OCI-LY7 (cell line): ENCODE measurements at regions not wholly inside any gene's neighbourhood (a gene's known extent, or its start where the extent isn't known, plus 50 kb on each side); places are given as distances from the start of the nearest gene placed in this dataset.
"Not testable (repeated sequence)": the region's sequence is repeated elsewhere in the genome, so short reads cannot be mapped to it uniquely, and the experiment has no call there.

Experiments used
- BruUV-seq: library from RNA; stranded (reverse); fragments of 400-500 nt; replicated peaks from 2 replicates; lab custom pipeline; 2021; lab: Mats Ljungman, UMichigan
- CTCF ChIA-PET: fragments of 300-600 bp; sonication (Branson Sonifier 250); formaldehyde crosslinking; loops from one replicate; lab custom pipeline; 2022; ENCODE audit warnings: antibody characterized with exemption; ENCODE audit not compliant: unreplicated experiment; lab: Charles Lee
- POLR2A ChIA-PET: fragments of 300-600 bp; sonication (Branson Sonifier 250); formaldehyde crosslinking; loops from one replicate; lab custom pipeline; 2022; ENCODE audit warnings: antibody characterized with exemption; lab: Charles Lee
- DNase-seq: peaks from one replicate; pipeline ENCODE4 v3.0.0-alpha.2; 2015; ENCODE audit warnings: low spot score
- H2AFZ ChIP-seq: fragments of 200-600 bp; sonication (generic), shearing (Covaris generic); 2 replicates; pipeline ENCODE4 v1.6.1; 2014; ENCODE audit warnings: mild to moderate bottlenecking, antibody characterized with exemption, low read length, moderate library complexity
- H3K27ac ChIP-seq: fragments of 200-600 bp; sonication (generic); 2 replicates; pipeline ENCODE4 v1.5.1; 2014; ENCODE audit warnings: mixed run types, low read depth, mild to moderate bottlenecking, moderate library complexity, low read length, inconsistent platforms; ENCODE audit not compliant: poor library complexity, severe bottlenecking
- H3K36me3 ChIP-seq: fragments of 200-600 bp; sonication (generic); 2 replicates; pipeline ENCODE4 v1.6.1; 2014; ENCODE audit warnings: mild to moderate bottlenecking, antibody characterized with exemption, low read length, moderate library complexity, mixed read lengths; ENCODE audit not compliant: insufficient read depth
- H3K4me1 ChIP-seq: fragments of 200-600 bp; sonication (generic); 2 replicates; pipeline ENCODE4 v1.5.1; 2014; ENCODE audit warnings: mild to moderate bottlenecking, low read length; ENCODE audit not compliant: insufficient read depth, poor library complexity, severe bottlenecking
- H3K4me2 ChIP-seq: fragments of 200-600 bp; sonication (generic); 2 replicates; pipeline ENCODE4 v1.6.1; 2014; ENCODE audit warnings: mild to moderate bottlenecking, low read length
- H3K4me3 ChIP-seq: fragments of 200-600 bp; sonication (generic); 2 replicates; pipeline ENCODE4 v1.5.1; 2014; ENCODE audit warnings: mild to moderate bottlenecking, low read depth, low read length; ENCODE audit not compliant: poor library complexity, severe bottlenecking
- H3K79me2 ChIP-seq: fragments of 200-600 bp; sonication (generic); 2 replicates; pipeline ENCODE4 v1.6.1; 2016; ENCODE audit warnings: low read depth, mild to moderate bottlenecking, low read length, moderate library complexity, mixed read lengths; ENCODE audit not compliant: insufficient read depth
- H3K9me2 ChIP-seq: fragments of 200-600 bp; sonication (generic); 2 replicates; pipeline ENCODE4 v1.6.1; 2016; ENCODE audit warnings: mild to moderate bottlenecking, low read length, mixed read lengths; ENCODE audit not compliant: insufficient read depth
- H3K9me3 ChIP-seq: fragments of 200-600 bp; sonication (generic); 2 replicates; pipeline ENCODE4 v1.6.1; 2014; ENCODE audit warnings: mild to moderate bottlenecking, mixed run types, low read length, mixed read lengths
- H4K20me1 ChIP-seq: fragments of 200-600 bp; sonication (generic); 2 replicates; pipeline ENCODE4 v1.6.1; 2014; ENCODE audit warnings: mild to moderate bottlenecking, antibody characterized with exemption, low read length, moderate library complexity, mixed read lengths; ENCODE audit not compliant: insufficient read depth
- EZH2phosphoT487 ChIP-seq: fragments of 200-600 bp; sonication (generic); IDR thresholded peaks from 2 replicates; pipeline ENCODE4 v1.6.1; 2018; ENCODE audit warnings: low read depth, borderline replicate concordance, mild to moderate bottlenecking, mixed run types, antibody characterized with exemption, low read length, moderate library complexity, mixed read lengths
- intact Hi-C: fragments of 100-400 bp; cut with micrococcal nuclease; formaldehyde crosslinking; loops from one replicate; pipeline ENCODE4 v1.10.0; 2022; ENCODE audit not compliant: unreplicated experiment
- TF ChIP-seq, protein P1 (sequence below): fragments of 200-600 bp; sonication (generic); conservative IDR thresholded peaks from 2 replicates; pipeline ENCODE4 v1.5.1; 2014; ENCODE audit warnings: mild to moderate bottlenecking, antibody characterized with exemption, low read length, moderate library complexity, mixed read lengths

DNA sequence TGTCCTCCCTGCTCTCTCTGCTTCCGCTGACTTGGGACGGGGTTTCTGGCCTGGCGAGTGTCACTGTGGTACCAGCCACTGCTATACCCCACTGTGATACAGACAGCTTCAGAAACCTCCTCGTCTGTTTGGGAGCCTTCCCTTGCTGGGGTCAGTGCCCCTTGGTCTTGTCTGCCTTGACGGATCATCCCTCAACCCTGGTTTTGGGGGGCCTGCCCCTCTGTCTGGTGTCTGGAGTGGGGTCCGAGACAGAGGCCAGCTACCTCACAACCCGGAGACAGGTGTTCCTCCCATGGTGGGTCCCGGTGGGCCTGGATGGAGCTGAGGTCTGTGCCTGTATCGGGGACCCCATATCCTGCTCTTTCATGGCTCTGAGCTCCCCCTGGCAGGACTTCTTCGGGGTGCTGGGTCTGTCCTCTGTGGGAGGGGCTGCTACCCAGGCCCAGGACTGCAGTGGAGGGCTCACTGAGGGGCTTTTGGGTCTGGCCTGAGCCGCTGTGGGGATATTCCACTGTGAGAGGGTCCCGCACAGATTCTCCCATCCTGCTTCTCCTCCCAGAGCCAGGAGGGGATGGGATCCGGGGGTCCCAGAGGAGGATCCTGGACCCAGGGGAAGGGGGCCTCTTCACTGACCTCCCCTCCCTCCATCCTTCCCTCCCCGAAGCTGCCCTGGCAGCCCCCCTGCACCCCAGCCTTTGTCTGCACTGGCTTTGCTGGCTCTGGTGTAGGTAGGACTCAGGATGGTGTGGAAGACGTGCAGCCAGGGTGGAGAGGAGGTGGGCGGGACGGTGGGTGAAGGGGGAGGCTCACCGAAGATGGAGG is 365.5 kb downstream of the TMEM121 start:
- Histone ChIP-seq H3K4me3 (no peak overlapping the region), H3K27ac (no peak overlapping the region), H3K4me1 (no peaks in the 10 kb centered on the region), H2AFZ (no peak overlapping the region), H3K4me2 (no peak overlapping the region), H3K79me2 (no peaks in the 10 kb centered on the region), H4K20me1 (no peaks in the 10 kb centered on the region), H3K36me3 (no peaks in the 10 kb centered on the region), H3K9me2 (no peaks in the 10 kb centered on the region), H3K9me3 (no peaks in the 10 kb centered on the region)
- intact Hi-C loops: no loop called here
- TF ChIP-seq EZH2phosphoT487: no peak
- TF ChIP-seq, protein P1, sequence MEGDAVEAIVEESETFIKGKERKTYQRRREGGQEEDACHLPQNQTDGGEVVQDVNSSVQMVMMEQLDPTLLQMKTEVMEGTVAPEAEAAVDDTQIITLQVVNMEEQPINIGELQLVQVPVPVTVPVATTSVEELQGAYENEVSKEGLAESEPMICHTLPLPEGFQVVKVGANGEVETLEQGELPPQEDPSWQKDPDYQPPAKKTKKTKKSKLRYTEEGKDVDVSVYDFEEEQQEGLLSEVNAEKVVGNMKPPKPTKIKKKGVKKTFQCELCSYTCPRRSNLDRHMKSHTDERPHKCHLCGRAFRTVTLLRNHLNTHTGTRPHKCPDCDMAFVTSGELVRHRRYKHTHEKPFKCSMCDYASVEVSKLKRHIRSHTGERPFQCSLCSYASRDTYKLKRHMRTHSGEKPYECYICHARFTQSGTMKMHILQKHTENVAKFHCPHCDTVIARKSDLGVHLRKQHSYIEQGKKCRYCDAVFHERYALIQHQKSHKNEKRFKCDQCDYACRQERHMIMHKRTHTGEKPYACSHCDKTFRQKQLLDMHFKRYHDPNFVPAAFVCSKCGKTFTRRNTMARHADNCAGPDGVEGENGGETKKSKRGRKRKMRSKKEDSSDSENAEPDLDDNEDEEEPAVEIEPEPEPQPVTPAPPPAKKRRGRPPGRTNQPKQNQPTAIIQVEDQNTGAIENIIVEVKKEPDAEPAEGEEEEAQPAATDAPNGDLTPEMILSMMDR: no peak
- BruUV-seq: no TSS peak
- no peak for DNase-seq
- CTCF ChIA-PET: no interaction called here
- POLR2A ChIA-PET: no interaction called here

DNA sequence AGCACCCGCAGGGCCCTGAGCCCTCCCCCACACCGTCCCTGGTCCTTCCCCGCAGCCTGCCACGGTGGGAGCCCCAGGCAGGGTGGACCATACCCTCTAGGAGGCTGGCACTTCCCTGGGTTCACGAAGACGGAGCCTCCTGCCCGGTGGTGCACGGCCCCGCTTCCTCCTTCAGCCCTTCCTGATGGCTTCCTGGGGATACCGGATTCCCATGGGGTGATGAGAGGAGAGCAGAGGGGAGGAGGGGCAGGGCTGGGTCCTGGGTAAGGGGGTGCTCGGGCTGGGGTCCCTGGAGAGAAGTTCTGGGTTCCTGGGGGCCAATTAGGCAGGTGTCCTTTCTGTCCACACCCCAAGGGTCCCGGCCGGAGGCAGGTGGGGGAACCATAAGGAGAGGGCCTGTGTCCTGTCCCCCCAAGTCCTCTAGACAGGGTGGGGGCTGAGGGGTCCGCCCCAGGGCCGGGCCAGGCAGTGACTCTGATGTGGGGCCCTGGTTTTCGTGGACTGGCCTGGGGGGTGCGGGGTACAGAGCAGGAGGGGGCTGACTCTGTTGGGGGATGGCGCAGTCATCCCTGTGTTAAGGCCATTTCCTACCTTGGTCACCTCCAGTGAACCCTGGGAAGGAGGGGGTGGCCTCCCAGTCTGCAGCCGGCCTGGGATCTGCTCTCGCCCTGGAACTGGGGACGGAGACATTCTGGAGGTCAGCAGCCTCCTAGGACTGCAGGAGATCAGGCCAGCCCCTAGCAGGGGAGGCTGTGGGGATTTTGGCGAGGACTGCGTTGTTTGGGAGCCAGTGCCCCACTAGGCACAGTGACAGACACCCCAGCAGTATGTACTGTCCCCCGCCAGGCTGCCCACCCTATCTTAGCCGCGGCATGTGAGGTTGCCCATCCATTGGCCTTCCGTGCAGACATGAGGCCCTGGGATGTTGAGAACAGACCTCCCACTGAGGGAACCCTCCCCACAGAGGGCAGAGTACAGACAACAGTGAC is 366.4 kb downstream of the TMEM121 start:
- POLR2A ChIA-PET, H3K9me3 ChIP-seq, H4K20me1 ChIP-seq, CTCF ChIA-PET, H3K9me2 ChIP-seq, H3K4me2 ChIP-seq, BruUV-seq, H3K27ac ChIP-seq, H3K36me3 ChIP-seq, intact Hi-C loops, H3K4me3 ChIP-seq, H3K79me2 ChIP-seq, H2AFZ ChIP-seq, H3K4me1 ChIP-seq, DNase-seq: not testable (repeated sequence)

DNA sequence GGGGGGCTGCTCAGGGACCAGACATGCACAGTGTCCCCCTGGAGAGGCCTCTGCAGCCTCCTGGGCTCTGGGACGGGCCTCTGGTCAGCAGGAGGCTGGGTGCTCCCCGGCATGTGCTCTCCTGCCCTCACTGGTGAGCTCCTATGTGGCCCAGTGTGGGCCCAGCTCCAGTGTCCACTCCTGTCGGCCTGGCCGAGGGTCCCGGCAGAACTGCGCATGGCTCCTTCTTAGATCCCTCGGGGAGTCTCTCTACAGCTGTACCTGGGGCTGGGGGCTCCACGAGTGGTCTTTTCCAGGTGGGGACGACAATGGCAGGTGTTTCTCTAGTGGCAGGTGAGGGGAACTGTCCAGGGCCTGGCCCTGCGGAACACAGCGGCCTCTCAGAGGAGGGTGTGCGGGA is 367.3 kb downstream of the TMEM121 start:
- H3K4me3 ChIP-seq, H3K27ac ChIP-seq, POLR2A ChIA-PET, DNase-seq, H3K79me2 ChIP-seq, H3K9me2 ChIP-seq, BruUV-seq, H2AFZ ChIP-seq, H4K20me1 ChIP-seq, H3K4me1 ChIP-seq, intact Hi-C loops, CTCF ChIA-PET, H3K36me3 ChIP-seq, H3K9me3 ChIP-seq, H3K4me2 ChIP-seq: not testable (repeated sequence)
